ENCODE measurements at regions not wholly inside any gene's neighbourhood (a gene's known extent, or its start where the extent isn't known, plus 50 kb on each side); places are given as distances from the start of the nearest gene placed in this dataset.

- intact Hi-C loops (cut with micrococcal nuclease) = no loop called here
- Histone ChIP-seq H4K20me1 (ENCODE audit: insufficient read depth) (no peaks in the 10 kb centered on the region), H3K9me3 (ENCODE audit: control insufficient read depth in 1 of 2, insufficient read depth in 1 of 2, low read depth in 1 of 2, low read length in 2 of 2) (no peaks in the 10 kb centered on the region), H3K4me3 (replicated peaks in 1 of 2; ENCODE audit: low read depth in 1 of 2, low read length in 2 of 2) (no peak overlapping the region), H3K27me3 (ENCODE audit: insufficient read depth, low read length) (no peaks in the 10 kb centered on the region), H3K27ac (ENCODE audit: low read depth, low read length) (no peak overlapping the region), H3K9ac (ENCODE audit: low read length) (no peak overlapping the region), H2AFZ (ENCODE audit: low read depth, low read length, poor library complexity, severe bottlenecking) (no peak overlapping the region), H3K9me2 (ENCODE audit: insufficient read depth) (no peaks in the 10 kb centered on the region), H3K4me2 (ENCODE audit: low read length) (no peak overlapping the region), H3K79me2 (ENCODE audit: insufficient read depth, low read length) (no peaks in the 10 kb centered on the region), H3K36me3 (ENCODE audit: control insufficient read depth in 1 of 2, insufficient read depth in 2 of 2, low read length in 2 of 2) (no peaks in the 10 kb centered on the region), H3K4me1 (ENCODE audit: control insufficient read depth in 1 of 2, insufficient read depth in 2 of 2, low read length in 2 of 2) (no peaks in the 10 kb centered on the region)
- ChIA-PET RAD21 (ENCODE audit: low non-redundant PET in 1 of 2, low total read pairs in 2 of 2, uncharacterized antibody in 2 of 2, unreplicated experiment in 2 of 2) (no interaction called here), CTCF (no interaction called here), POLR2A (no interaction called here)
- no peak for DNase-seq (ENCODE audit: low read depth, low spot score)
- BruUV-seq (replicated peaks) = no TSS peak
- ATAC-seq = no peak
- TF ChIP-seq MAX (IDR thresholded peaks at IDR 0.05) (no peak), POLR2A (IDR thresholded peaks at IDR 0.05; ENCODE audit: borderline replicate concordance, extremely low read depth, insufficient read depth, insufficient read length) (no peak), FOSL1 (IDR thresholded peaks at IDR 0.05; ENCODE audit: low read depth) (no peak), EGR1 (IDR thresholded peaks at IDR 0.05; ENCODE audit: low read depth) (no peak), CEBPB (IDR thresholded peaks at IDR 0.05; ENCODE audit: low read depth) (no peak), REST (IDR thresholded peaks at IDR 0.05; ENCODE audit: low read depth) (no peak), ELF1 (IDR thresholded peaks at IDR 0.05; ENCODE audit: borderline replicate concordance, low read depth) (no peak), ZNF274 (IDR thresholded peaks at IDR 0.05; ENCODE audit: low read depth, low read length) (no peak), SIN3A (IDR thresholded peaks at IDR 0.05; ENCODE audit: low read depth) (no peak), ATF3 (IDR thresholded peaks at IDR 0.05) (no peak), SRF (IDR thresholded peaks at IDR 0.05; ENCODE audit: low read depth) (no peak), TCF7L2 (IDR thresholded peaks at IDR 0.05; ENCODE audit: borderline replicate concordance, extremely low read depth, insufficient read depth, insufficient read length) (no peak), ZBTB33 (IDR thresholded peaks at IDR 0.05; ENCODE audit: extremely low read depth, insufficient replicate concordance, low read length) (no peak), JUND (IDR thresholded peaks at IDR 0.05) (no peak), YY1 (IDR thresholded peaks at IDR 0.05; ENCODE audit: extremely low read depth, insufficient replicate concordance, low read depth, low read length) (no peak), CTCF (IDR thresholded peaks at IDR 0.05 in 2 of 3, conservative IDR thresholded peaks at IDR 0.05 in 1 of 3; ENCODE audit: borderline replicate concordance in 1 of 3, insufficient read depth in 1 of 3, low read depth in 2 of 3, low read length in 2 of 3) (no peak), CBX3 (IDR thresholded peaks at IDR 0.05; ENCODE audit: low read depth) (no peak)
Observed at GRCh38 chr5:155540000-155540595, 526.5 kb downstream of the KIF4B start.
